Natural killer cell treated with Interleukin-12 subunit alpha and Interleukin-12 subunit beta and Interleukin-15 and Interleukin-18, amount 100 ng/mL, for 72 hours (primary cell): ENCODE measurements at regions not wholly inside any gene's neighbourhood (a gene's known extent, or its start where the extent isn't known, plus 50 kb on each side); places are given as distances from the start of the nearest gene placed in this dataset.

Experiments
- ATAC-seq, 2 donors: fragments of 150-1000 bp; cut with Tn5 transposase in 1 of 2; sonication (Bioruptor Pico), chemical (Tn5 transposase) in 1 of 2; 2 replicates each; pipeline ENCODE4 v1.10.0; 2021
- DNase-seq: peaks from one replicate; pipeline ENCODE4 v3.0.0; 2022; ENCODE audit warnings: low spot score
- H3K27ac Mint-ChIP-seq, 2 donors: 1 replicate in 1 of 2; 2 replicates in 1 of 2; pipeline ENCODE4 v1.8.0; 2022; ENCODE audit warnings: mixed read lengths in 2 of 2, mild to moderate bottlenecking in 1 of 2, moderate library complexity in 1 of 2
- H3K27me3 Mint-ChIP-seq, 2 donors: 1 replicate in 1 of 2; 2 replicates in 1 of 2; pipeline ENCODE4 v1.8.0; 2022; ENCODE audit warnings: mixed read lengths in 2 of 2
- H3K36me3 Mint-ChIP-seq: one replicate; pipeline ENCODE4 v1.8.0; 2022; ENCODE audit warnings: mixed read lengths
- H3K4me1 Mint-ChIP-seq, 2 donors: 1 replicate in 1 of 2; 2 replicates in 1 of 2; pipeline ENCODE4 v1.8.0; 2022; ENCODE audit warnings: low read depth in 2 of 2, mixed read lengths in 2 of 2, mild to moderate bottlenecking in 1 of 2
- H3K4me3 Mint-ChIP-seq: one replicate; pipeline ENCODE4 v1.8.0; 2022; ENCODE audit warnings: mixed read lengths
- H3K9me3 Mint-ChIP-seq: 2 replicates; pipeline ENCODE4 v1.8.0; 2022; ENCODE audit warnings: mixed read lengths

DNA sequence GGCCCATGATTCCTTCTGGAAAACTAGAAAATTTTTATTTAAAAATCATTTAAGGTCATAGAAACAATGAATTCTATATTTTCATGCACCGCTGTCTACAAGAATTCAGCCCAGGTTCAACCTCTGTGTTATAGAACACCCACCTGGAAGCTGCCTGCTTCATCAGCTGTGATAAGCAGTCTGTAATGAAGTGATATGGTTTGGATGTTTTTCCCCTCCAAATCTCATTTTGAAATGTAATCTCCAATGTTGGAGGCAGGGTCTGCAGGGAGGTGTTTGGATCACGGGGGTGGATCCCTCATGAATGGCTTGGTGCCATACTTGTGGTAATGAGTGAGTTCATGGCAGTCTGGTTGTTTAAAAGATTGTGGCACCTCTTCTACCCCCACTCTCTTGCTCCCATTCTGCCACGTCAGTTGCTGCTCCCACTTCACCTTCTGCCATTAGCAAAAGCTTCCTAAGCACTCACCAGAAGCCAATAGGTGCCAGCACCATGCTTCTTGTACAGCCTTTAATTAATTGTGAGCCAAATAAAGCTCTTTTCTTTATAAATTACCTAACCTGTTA, 55.6 kb downstream of the MRPL32 start:
- no peak overlapping the region for H3K4me3 Mint-ChIP-seq

DNA sequence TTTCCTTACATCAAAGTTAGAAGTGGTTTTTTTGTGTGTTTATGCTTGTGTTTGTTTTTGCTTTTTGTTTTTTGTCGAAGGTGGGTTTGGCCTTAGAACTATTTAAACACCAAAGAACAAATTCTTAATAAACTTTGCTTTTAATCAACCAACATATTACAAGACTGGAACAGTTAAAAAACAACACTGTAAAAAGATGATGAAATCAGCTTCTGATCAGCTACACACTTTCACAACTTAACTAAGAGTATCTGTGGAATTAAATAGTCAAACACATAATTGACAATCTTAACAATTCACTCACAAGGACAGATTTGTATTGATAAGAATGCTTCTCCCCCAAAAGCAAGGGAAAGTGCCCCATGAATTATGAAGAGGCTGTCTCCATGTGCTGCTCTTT, 58.8 kb downstream of the MRPL32 start:
- Mint-ChIP-seq H3K27ac (no peak overlapping the region), H3K4me3 (no peak overlapping the region), H3K27me3 (peaks cover 30 to 45% of the 10 kb centered on the region in 2 donors), H3K36me3 (no peaks in the 10 kb centered on the region), H3K9me3 (peaks cover 3% of the 10 kb centered on the region), H3K4me1 (no peaks in the 10 kb centered on the region)
- DNase-seq (no peak), ATAC-seq (no peak)

More for the DNA sequence above, 55.6 kb downstream of the MRPL32 start:
- Mint-ChIP-seq H3K36me3 (no peaks in the 10 kb centered on the region), H3K27ac (no peak overlapping the region), H3K9me3 (peaks cover 7% of the 10 kb centered on the region), H3K27me3 (peaks cover 26 to 30% of the 10 kb centered on the region in 2 donors), H3K4me1 (no peaks in the 10 kb centered on the region)
- no peak for DNase-seq
- ATAC-seq: no peak

DNA sequence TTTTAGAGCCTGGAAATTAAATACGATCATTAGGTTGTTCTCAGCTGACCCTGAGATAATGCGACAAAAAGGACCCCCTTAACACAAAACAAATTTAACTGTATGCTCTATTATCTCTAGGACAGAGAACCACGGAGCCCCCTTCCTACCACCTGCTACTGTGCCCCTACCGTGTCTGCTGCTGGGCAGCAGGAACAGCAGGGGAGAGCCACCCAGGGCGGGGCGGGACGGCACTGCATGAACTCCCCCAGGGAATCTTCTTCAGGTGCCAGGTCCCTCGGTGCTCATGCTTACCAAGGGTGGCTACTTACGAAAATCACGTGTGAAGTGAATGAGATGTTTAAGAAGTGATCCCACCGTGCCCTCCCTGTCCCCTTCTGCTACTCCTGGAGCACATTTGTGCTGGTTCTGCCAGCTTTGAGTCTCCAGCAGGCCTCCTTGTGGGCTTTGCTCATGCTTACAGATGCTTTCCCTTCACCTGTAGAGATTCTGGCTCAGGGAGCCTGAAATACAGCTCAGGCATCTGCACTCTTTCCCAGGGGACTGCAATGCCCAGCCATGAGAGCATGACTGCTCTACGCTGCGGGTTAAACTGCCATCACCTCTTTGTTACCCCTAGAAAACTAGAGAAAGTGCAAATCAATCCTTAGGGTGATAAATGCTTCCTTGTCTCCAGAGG, 59.9 kb downstream of the MRPL32 start:
- no peaks in the 10 kb centered on the region for H3K36me3 Mint-ChIP-seq
- DNase-seq: no peak
- H3K4me3 Mint-ChIP-seq: no peak overlapping the region
- peaks cover 25 to 34% of the 10 kb centered on the region in 2 donors for H3K27me3 Mint-ChIP-seq
- no peaks in the 10 kb centered on the region for H3K9me3 Mint-ChIP-seq
- ATAC-seq: no peak
- no peak overlapping the region for H3K27ac Mint-ChIP-seq
- no peaks in the 10 kb centered on the region for H3K4me1 Mint-ChIP-seq

DNA sequence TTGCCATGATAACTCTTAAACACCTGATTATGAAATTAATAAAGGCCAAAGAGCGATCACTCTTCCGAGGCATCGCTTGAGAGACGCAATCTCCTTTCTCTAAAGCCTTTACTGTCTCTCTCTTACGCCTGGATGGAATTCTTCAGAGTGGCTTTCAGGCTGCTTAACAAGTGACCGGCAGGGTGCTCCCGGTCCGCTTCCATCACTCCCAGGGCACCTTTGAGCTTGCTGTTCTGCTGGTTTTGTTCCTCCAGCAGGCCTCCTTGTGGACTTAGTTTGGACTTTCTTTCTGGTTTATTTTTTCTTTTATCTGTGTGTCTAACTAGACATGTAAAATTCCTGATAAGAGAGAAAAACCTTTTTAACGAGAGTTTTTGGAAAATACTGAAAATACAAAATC, 60.9 kb downstream of the MRPL32 start:
- no peak for ATAC-seq
- Mint-ChIP-seq H3K27me3 (peaks cover 25 to 31% of the 10 kb centered on the region in 2 donors), H3K9me3 (no peaks in the 10 kb centered on the region), H3K27ac (no peak overlapping the region), H3K4me3 (no peak overlapping the region), H3K36me3 (no peaks in the 10 kb centered on the region), H3K4me1 (no peaks in the 10 kb centered on the region)
- DNase-seq: no peak

DNA sequence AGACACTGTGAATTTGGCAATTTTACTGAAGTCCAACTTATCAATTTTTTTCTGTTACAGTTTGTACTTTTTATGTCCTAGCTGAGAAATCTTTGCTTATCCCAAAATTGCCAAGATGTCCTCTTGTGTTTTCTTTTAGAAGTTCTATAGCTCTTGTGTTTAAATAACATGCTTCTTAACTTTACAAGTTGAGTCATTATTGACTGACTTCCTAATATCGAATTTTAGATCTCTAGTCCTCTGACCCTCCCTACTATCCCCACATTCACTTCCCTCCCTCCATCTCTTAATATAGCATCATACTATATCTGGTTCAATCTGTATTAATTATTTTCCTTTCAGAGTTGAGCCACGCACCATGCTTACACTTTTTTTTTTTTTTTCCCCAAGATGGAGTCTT, 61.9 kb downstream of the MRPL32 start:
- H3K27ac Mint-ChIP-seq: no peak overlapping the region
- no peaks in the 10 kb centered on the region for H3K36me3 Mint-ChIP-seq
- no peak for ATAC-seq
- peaks cover 24 to 31% of the 10 kb centered on the region in 2 donors for H3K27me3 Mint-ChIP-seq
- no peak for DNase-seq
- no peaks in the 10 kb centered on the region for H3K9me3 Mint-ChIP-seq
- no peaks in the 10 kb centered on the region for H3K4me1 Mint-ChIP-seq
- H3K4me3 Mint-ChIP-seq: no peak overlapping the region

DNA sequence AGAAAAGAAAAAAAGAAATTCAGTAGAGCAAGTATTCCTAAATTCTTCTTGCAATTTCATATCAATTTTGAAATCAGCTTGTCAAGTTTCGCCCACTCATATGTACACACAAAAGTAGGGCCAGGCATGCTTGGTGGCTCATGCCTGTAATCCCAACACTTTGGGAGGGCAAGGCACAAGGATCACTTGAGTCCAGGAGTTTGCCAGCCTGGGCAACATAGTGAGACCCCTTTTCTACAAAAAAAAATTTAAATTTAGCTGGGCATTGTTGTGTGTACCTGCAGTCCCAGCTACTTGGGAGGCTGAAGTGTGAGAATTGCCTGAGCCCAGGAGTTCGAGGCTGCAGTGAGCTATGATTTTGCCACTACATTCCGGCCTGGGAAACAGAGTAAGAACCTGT, 65.4 kb downstream of the MRPL32 start:
- Mint-ChIP-seq H3K9me3 (peaks cover 3% of the 10 kb centered on the region), H3K27me3 (peaks cover 21 to 45% of the 10 kb centered on the region in 2 donors), H3K4me3 (no peak overlapping the region), H3K4me1 (no peaks in the 10 kb centered on the region), H3K27ac (no peak overlapping the region), H3K36me3 (no peaks in the 10 kb centered on the region)
- ATAC-seq (no peak), DNase-seq (no peak)

DNA sequence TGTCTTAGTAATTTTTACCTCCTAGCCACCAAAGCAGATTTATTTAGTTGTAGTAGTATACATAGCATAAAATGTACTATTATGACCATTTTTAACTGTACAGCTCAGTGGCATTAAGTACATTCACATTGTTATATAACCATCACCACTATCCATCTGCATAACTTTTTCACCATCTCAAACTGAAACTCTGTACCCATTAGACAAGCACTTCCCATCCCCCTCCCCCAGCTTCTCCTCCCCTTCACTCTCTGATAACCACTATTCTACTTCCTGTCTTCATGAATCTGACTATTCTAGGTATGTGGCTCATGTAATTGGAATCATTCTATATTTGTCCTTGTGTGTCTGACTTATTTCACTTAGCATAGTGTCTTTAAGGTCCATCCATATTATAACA, 71.9 kb downstream of the MRPL32 start:
- peaks cover 23 to 49% of the 10 kb centered on the region in 2 donors for H3K27me3 Mint-ChIP-seq
- H3K36me3 Mint-ChIP-seq: no peaks in the 10 kb centered on the region

DNA sequence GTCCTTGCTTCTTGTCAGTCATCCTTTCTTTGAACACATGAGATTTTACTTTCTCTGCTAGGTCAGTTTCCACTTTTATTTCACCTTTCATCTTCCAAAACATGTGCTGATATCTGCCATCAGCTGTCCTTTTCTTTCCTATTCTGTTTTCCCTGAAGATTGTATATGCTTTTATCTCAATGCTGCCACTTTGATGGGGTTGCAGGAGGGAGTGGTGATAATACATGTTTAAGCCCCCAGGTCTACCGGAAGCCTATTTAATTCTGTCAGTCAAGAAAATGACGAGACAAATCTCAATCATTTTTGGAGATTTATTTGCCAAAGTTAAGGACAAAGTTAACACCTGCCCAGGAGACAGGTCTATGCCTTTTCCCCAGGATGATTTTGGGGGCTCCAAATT, 73.8 kb downstream of the MRPL32 start:
- Mint-ChIP-seq H3K4me1 (peaks cover 6 to 8% of the 10 kb centered on the region in 2 donors), H3K9me3 (no peaks in the 10 kb centered on the region), H3K27me3 (peaks cover 18 to 42% of the 10 kb centered on the region in 2 donors), H3K36me3 (no peaks in the 10 kb centered on the region), H3K4me3 (no peak overlapping the region), H3K27ac (no peak overlapping the region)
- DNase-seq: no peak
- no peak for ATAC-seq

More for the DNA sequence above, 71.9 kb downstream of the MRPL32 start:
- ATAC-seq (peak in 1 of 2 donors; percentile 49), DNase-seq (no peak)
- Mint-ChIP-seq H3K27ac (no peak overlapping the region), H3K9me3 (peaks cover 3% of the 10 kb centered on the region), H3K4me1 (peaks cover 6 to 8% of the 10 kb centered on the region in 2 donors), H3K4me3 (no peak overlapping the region)

DNA sequence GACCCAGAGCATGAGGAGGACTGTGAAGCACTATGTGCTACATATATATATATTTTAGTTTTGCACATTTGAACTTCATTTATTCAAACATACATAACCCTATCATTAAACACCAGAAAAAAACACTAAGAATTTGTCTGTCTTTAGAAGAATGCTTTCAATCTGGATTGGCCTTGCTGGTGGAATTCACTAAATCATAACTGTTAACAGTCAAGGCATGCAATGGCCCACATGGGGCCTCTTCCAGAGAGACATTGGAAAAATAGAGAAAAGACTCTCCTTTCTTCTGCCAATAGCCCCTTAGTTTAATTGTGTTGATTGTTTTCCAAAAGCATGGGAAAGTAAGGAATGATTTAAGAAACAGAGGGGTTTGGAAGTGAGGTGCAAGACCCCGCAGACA, 77.9 kb downstream of the MRPL32 start:
- DNase-seq (no peak), ATAC-seq (no peak)
- peaks cover 30 to 52% of the 10 kb centered on the region in 2 donors for H3K27me3 Mint-ChIP-seq
- no peak overlapping the region for H3K4me3 Mint-ChIP-seq
- H3K36me3 Mint-ChIP-seq: no peaks in the 10 kb centered on the region
- H3K4me1 Mint-ChIP-seq: no peaks in the 10 kb centered on the region
- H3K27ac Mint-ChIP-seq: no peak overlapping the region
- peaks cover 2% of the 10 kb centered on the region for H3K9me3 Mint-ChIP-seq

DNA sequence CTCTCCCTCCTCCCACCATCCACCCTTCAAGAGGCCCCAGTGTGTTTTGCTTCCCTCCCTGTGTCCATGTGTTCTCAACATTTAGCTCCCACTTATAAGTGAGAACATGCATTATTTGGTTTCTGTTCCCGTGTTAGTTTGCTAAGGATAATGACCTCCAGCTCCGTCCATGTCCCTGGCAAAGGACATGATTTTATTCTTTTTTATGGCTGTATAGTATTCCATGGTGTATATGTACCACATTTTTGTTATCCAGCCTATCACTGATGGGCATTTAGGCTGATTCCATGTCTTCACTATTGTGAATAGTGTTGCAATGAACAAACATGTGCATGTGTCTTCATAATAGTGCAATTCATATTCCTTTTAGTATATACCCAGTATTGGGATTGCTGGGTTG, 79.7 kb downstream of the MRPL32 start:
- peaks cover 2% of the 10 kb centered on the region for H3K9me3 Mint-ChIP-seq
- ATAC-seq (no peak), DNase-seq (no peak)
- no peaks in the 10 kb centered on the region for H3K4me1 Mint-ChIP-seq
- no peaks in the 10 kb centered on the region for H3K36me3 Mint-ChIP-seq
- H3K27me3 Mint-ChIP-seq: peaks cover 28 to 46% of the 10 kb centered on the region in 2 donors
- no peak overlapping the region for H3K4me3 Mint-ChIP-seq
- no peak overlapping the region for H3K27ac Mint-ChIP-seq

DNA sequence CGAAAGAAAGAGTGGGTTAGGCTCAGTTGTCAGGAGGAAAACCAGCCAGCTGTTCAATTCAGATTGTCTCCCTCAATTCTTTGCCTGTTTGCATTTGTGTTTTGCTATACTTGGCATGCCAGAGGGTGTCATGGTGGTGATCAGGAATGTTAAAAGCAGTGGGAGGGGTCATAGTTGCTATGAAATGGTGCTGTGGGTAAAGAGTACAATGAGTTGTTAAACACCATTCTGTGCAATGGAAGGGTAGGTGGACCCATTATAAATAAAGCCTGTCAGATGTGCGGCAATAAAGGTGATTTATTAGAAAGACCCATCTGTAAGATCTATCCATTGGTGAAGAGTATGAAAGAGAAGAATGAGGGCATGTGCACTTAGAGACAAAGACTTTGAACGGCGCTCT, 82.2 kb downstream of the MRPL32 start:
- ATAC-seq: no peak
- H3K9me3 Mint-ChIP-seq: peaks cover 2% of the 10 kb centered on the region
- no peaks in the 10 kb centered on the region for H3K36me3 Mint-ChIP-seq
- H3K27me3 Mint-ChIP-seq: peaks cover 29 to 61% of the 10 kb centered on the region in 2 donors
- H3K27ac Mint-ChIP-seq: no peak overlapping the region
- H3K4me3 Mint-ChIP-seq: no peak overlapping the region
- DNase-seq: no peak
- H3K4me1 Mint-ChIP-seq: no peaks in the 10 kb centered on the region

DNA sequence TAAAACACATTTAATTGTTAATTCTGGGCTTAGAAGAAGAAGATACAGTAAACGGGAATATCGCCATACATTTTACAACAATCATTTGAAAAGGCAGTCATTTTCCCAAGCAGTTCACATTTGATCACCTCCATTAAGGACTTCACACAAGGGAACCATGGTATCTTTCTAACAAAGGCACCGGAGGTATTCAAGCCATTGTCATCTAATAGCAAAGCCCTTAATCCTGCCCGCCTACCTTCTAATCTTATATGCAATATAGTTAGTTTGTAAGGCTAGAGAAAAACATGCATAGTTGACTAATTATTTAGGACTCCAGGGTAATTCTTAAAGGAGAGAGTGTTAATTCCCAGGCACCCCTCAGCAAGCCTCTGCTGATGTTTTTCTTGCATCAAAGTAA, 83.1 kb downstream of the MRPL32 start:
- Mint-ChIP-seq H3K36me3 (no peaks in the 10 kb centered on the region), H3K4me1 (no peaks in the 10 kb centered on the region), H3K27me3 (peaks cover 29 to 66% of the 10 kb centered on the region in 2 donors), H3K9me3 (peaks cover 2% of the 10 kb centered on the region), H3K4me3 (no peak overlapping the region), H3K27ac (no peak overlapping the region)
- ATAC-seq (no peak), DNase-seq (no peak)

DNA sequence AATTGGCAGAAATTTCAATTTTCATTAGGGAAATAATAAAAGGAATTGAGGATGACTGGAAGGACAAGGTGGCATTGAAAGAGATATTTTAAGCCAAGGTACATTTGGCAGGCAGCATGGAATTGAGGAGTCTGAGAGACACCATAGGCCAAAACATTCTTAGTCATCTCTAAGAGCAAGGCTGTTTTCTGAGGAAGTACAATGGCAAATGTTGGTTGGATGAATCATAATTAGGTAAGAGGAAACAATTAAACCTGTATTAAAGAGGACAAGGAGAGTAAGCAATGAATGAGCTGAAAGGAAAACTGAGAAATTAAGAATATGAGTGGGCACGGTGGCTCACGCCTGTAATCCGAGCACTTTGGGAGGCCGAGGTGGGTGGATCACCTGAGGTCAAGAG, 86.3 kb downstream of the MRPL32 start:
- H3K4me3 Mint-ChIP-seq: no peak overlapping the region
- no peak overlapping the region for H3K27ac Mint-ChIP-seq
- no peak for ATAC-seq
- H3K4me1 Mint-ChIP-seq: no peaks in the 10 kb centered on the region
- peaks cover 20 to 48% of the 10 kb centered on the region in 2 donors for H3K27me3 Mint-ChIP-seq
- H3K9me3 Mint-ChIP-seq: no peaks in the 10 kb centered on the region
- no peaks in the 10 kb centered on the region for H3K36me3 Mint-ChIP-seq
- no peak for DNase-seq

DNA sequence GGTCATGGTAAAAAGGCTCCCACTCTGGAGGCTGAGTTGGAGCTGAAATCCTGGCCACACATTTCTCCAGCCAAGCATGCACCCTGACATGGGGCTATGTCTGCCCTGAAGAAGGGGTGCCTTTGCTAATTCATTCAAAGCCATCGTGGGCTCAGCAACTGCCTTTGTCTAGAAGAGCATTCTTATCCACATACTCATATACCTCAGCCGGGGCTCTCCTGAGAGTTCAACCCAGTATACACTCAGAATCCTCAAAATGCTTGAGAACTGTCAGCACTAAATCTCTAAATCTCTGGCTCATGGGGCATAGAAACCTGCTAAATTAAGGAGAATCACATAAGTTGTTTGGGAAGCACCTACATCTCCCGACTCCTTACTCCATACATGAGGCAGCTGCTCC, 89.3 kb downstream of the MRPL32 start:
- no peak overlapping the region for H3K27ac Mint-ChIP-seq
- H3K27me3 Mint-ChIP-seq: peaks cover 12 to 41% of the 10 kb centered on the region in 2 donors
- DNase-seq: no peak
- no peaks in the 10 kb centered on the region for H3K9me3 Mint-ChIP-seq
- H3K4me1 Mint-ChIP-seq: no peaks in the 10 kb centered on the region
- H3K4me3 Mint-ChIP-seq: no peak overlapping the region
- no peaks in the 10 kb centered on the region for H3K36me3 Mint-ChIP-seq
- no peak for ATAC-seq

DNA sequence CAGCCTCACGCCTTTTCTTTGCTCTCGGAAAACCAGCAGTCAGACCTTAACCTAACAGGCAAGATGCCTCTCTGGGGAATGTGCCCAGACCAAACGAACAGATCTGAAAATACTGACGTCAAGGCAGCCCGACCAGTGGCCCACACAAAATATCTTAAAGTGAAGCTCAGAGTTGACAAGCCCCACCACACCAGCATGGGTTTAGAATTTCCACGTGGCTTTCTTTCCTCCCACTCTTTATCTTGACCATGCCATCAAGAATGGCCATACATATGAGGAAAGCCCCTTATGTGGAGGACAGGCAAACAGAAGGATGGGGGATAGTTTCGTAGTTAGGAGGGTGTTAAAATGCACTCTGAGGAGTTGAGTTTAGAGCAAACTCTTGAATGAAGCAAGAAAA, 89.8 kb downstream of the MRPL32 start:
- Mint-ChIP-seq H3K4me3 (no peak overlapping the region), H3K27me3 (peaks cover 9 to 36% of the 10 kb centered on the region in 2 donors), H3K9me3 (no peaks in the 10 kb centered on the region), H3K4me1 (no peaks in the 10 kb centered on the region), H3K36me3 (no peaks in the 10 kb centered on the region), H3K27ac (no peak overlapping the region)
- ATAC-seq: no peak
- DNase-seq: no peak
